Endothelial cell of umbilical vein (primary cell): ENCODE measurements at regions not wholly inside any gene's neighbourhood (a gene's known extent, or its start where the extent isn't known, plus 50 kb on each side); places are given as distances from the start of the nearest gene placed in this dataset.

Source experiments
- BruUV-seq: library from RNA; stranded (reverse); fragments of 400-500 nt; replicated peaks from 2 replicates; lab custom pipeline; 2021; lab: Mats Ljungman, UMichigan
- CTCF ChIA-PET: fragments of 300-600, 350-600 bp; sonication (Branson Sonifier 250); formaldehyde crosslinking; loops from one replicate; lab custom pipeline; 2021; ENCODE audit warnings: antibody characterized with exemption, inconsistent platforms; lab: Charles Lee
- POLR2A ChIA-PET: fragments of 300-600, 350-600 bp; sonication (Branson Sonifier 250); formaldehyde crosslinking; loops from one replicate; lab custom pipeline; 2021; ENCODE audit warnings: antibody characterized with exemption, inconsistent platforms; lab: Charles Lee
- DNase-seq: peaks from one replicate; pipeline ENCODE4 v3.0.0-alpha.2; 2011; ENCODE audit warnings: low read depth, low spot score
- FAIRE-seq: peaks from 2 replicates; lab custom pipeline; 2011; peaks lifted over from hg19 to GRCh38; lab: Jason Lieb, UNC
- H2AFZ ChIP-seq: 2 replicates; pipeline ENCODE4 v1.6.0; 2012; ENCODE audit warnings: low read depth, low read length, control low read depth, inconsistent platforms
- H3K27ac ChIP-seq: 2 replicates; pipeline ENCODE4 v1.5.1; 2011; ENCODE audit warnings: low read depth, mild to moderate bottlenecking, control low read depth, low read length, moderate library complexity; ENCODE audit not compliant: insufficient read depth
- H3K27me3 ChIP-seq, 2 experiments: 2 replicates each; pipeline versions ENCODE4 v1.6.0 to v1.6.1; 2011; ENCODE audit warnings: low read length in 2 of 2, mixed read lengths in 1 of 2; ENCODE audit not compliant: control insufficient read depth in 2 of 2, insufficient read depth in 2 of 2
- H3K36me3 ChIP-seq, 2 experiments: 2 replicates in 1 of 2; 3 replicates in 1 of 2; pipeline ENCODE4 v1.5.1; 2011; ENCODE audit warnings: low read length in 2 of 2, mild to moderate bottlenecking in 1 of 2, moderate library complexity in 1 of 2; ENCODE audit not compliant: control insufficient read depth in 2 of 2, insufficient read depth in 2 of 2; ENCODE audit errors: extremely low read depth in 1 of 2
- H3K4me1 ChIP-seq: 3 replicates; pipeline ENCODE4 v1.5.1; 2011; ENCODE audit warnings: mild to moderate bottlenecking, low read length; ENCODE audit not compliant: control insufficient read depth, insufficient read depth; ENCODE audit errors: extremely low read depth
- H3K4me2 ChIP-seq: 2 replicates; pipeline ENCODE4 v1.6.1; 2011; ENCODE audit warnings: low read length, control low read depth, mixed read lengths; ENCODE audit not compliant: insufficient read depth
- H3K4me3 ChIP-seq, 3 experiments: fragments of 200-600 bp in 1 of 3; sonication (generic), shearing (Covaris generic) in 1 of 3; replicated peaks in 1 of 3; 2 replicates each; pipeline ENCODE4 v1.5.1; 2011 to 2016; ENCODE audit warnings: control low read depth in 3 of 3, low read length in 3 of 3, mild to moderate bottlenecking in 2 of 3, inconsistent platforms in 1 of 3, low read depth in 1 of 3, moderate library complexity in 1 of 3; ENCODE audit not compliant: insufficient read depth in 1 of 3
- H3K79me2 ChIP-seq: 2 replicates; pipeline ENCODE4 v1.6.0; 2012; ENCODE audit warnings: low read length, inconsistent platforms; ENCODE audit not compliant: control insufficient read depth, insufficient read depth
- H3K9ac ChIP-seq: replicated peaks from 2 replicates; pipeline ENCODE3; 2011; ENCODE audit warnings: low read length, control low read depth; ENCODE audit not compliant: insufficient read depth; ENCODE audit errors: extremely low read depth
- H3K9me1 ChIP-seq: replicated peaks from 3 replicates; pipeline ENCODE4 v1.6.0; 2011; ENCODE audit warnings: mild to moderate bottlenecking, low read length; ENCODE audit not compliant: control insufficient read depth, insufficient read depth; ENCODE audit errors: extremely low read depth
- H3K9me3 ChIP-seq: replicated peaks from 2 replicates; pipeline ENCODE4 v1.5.1; 2012; ENCODE audit warnings: low read length, inconsistent platforms; ENCODE audit not compliant: control insufficient read depth, insufficient read depth
- H4K20me1 ChIP-seq: replicated peaks from 2 replicates; pipeline ENCODE3; 2011; ENCODE audit warnings: mild to moderate bottlenecking, low read length; ENCODE audit not compliant: control insufficient read depth, insufficient read depth; ENCODE audit errors: extremely low read depth
- CTCF ChIP-seq, 2 donors: IDR thresholded peaks; 1 replicate in 1 of 2; 2 replicates in 1 of 2; pipeline ENCODE4 v1.5.1; 2011; ENCODE audit warnings: low read length in 2 of 2, mild to moderate bottlenecking in 2 of 2, moderate library complexity in 2 of 2, control low read depth in 1 of 2, inconsistent platforms in 1 of 2, low read depth in 1 of 2; ENCODE audit not compliant: insufficient read depth in 1 of 2; ENCODE audit errors: extremely low read depth in 1 of 2
- EZH2 ChIP-seq: IDR thresholded peaks from 2 replicates; pipeline ENCODE4 v1.6.1; 2012; ENCODE audit warnings: borderline replicate concordance, low read depth, mild to moderate bottlenecking, moderate library complexity, low read length, inconsistent platforms; ENCODE audit not compliant: severe bottlenecking
- FOS ChIP-seq: IDR thresholded peaks from 2 replicates; pipeline ENCODE4 v1.6.1; 2011; ENCODE audit warnings: mild to moderate bottlenecking, low read length, moderate library complexity, borderline replicate concordance; ENCODE audit not compliant: insufficient read depth
- GATA2 ChIP-seq: IDR thresholded peaks from 2 replicates; pipeline ENCODE4 v1.7.0; 2011; ENCODE audit warnings: low read depth, mild to moderate bottlenecking, moderate library complexity, mixed read lengths, low read length; ENCODE audit not compliant: insufficient read length, insufficient read depth
- JUN ChIP-seq: IDR thresholded peaks from 2 replicates; pipeline ENCODE4 v1.6.1; 2011; ENCODE audit warnings: borderline replicate concordance, low read depth; ENCODE audit not compliant: insufficient read length, insufficient read depth
- MAX ChIP-seq: IDR thresholded peaks from 2 replicates; pipeline ENCODE4 v1.6.1; 2011; ENCODE audit not compliant: insufficient read depth, insufficient read length
- MYC ChIP-seq: IDR thresholded peaks from one replicate; pipeline ENCODE4 v1.6.1; 2011; ENCODE audit warnings: mild to moderate bottlenecking, low read depth, low read length
- POLR2A ChIP-seq: IDR thresholded peaks from 2 replicates; pipeline ENCODE4 v1.6.1; 2012; ENCODE audit warnings: low read depth, mild to moderate bottlenecking, control low read depth, low read length
- POLR2AphosphoS5 ChIP-seq: IDR thresholded peaks from 2 replicates; pipeline ENCODE4 v1.6.1; 2012; ENCODE audit warnings: low read depth, mild to moderate bottlenecking, control low read depth, low read length, moderate library complexity; ENCODE audit not compliant: insufficient read depth
- dilution Hi-C: fragments of 300-500 bp; cut with MboI; formaldehyde crosslinking; loops from one replicate; pipeline ENCODE4 v1.15.0; 2019; ENCODE audit warnings: low sequenced_read_pairs; ENCODE audit not compliant: extremely low pct_ligation_motif_present
- intact Hi-C: fragments of 100-400 bp; cut with micrococcal nuclease; formaldehyde crosslinking; loops from one replicate; pipeline ENCODE4 v1.10.0; 2022

GRCh38 chr1:173118404-173118803 lies 67.7 kb upstream of the TNFSF18 start:
- H3K9ac ChIP-seq: no peak overlapping the region
- no peak overlapping the region for H2AFZ ChIP-seq
- no peak overlapping the region for H3K27ac ChIP-seq
- H3K36me3 ChIP-seq: no peaks in the 10 kb centered on the region
- CTCF ChIA-PET: no interaction called here
- H3K9me1 ChIP-seq: no peaks in the 10 kb centered on the region
- H3K9me3 ChIP-seq: no peaks in the 10 kb centered on the region
- H4K20me1 ChIP-seq: no peaks in the 10 kb centered on the region
- H3K4me2 ChIP-seq: no peak overlapping the region
- H3K79me2 ChIP-seq: no peaks in the 10 kb centered on the region
- dilution Hi-C loops: no loop called here
- FAIRE-seq (no peak), DNase-seq (no peak)
- TF ChIP-seq MYC (no peak), POLR2A (no peak), CTCF (IDR thresholded peaks at IDR 0.05; ENCODE audit: extremely low read depth in 1 of 2, insufficient read depth in 1 of 2, low read depth in 1 of 2, low read length in 2 of 2) (no peak), POLR2AphosphoS5 (no peak), GATA2 (no peak), EZH2 (no peak), JUN (no peak), FOS (no peak), MAX (no peak)
- peaks cover 32% of the 10 kb centered on the region for H3K4me1 ChIP-seq
- no peak overlapping the region for H3K4me3 ChIP-seq
- no peaks in the 10 kb centered on the region for H3K27me3 ChIP-seq
- no TSS peak for BruUV-seq
- intact Hi-C loops: no loop called here
- POLR2A ChIA-PET: no interaction called here
